ENCODE measurements at regions not wholly inside any gene's neighbourhood (a gene's known extent, or its start where the extent isn't known, plus 50 kb on each side); places are given as distances from the start of the nearest gene placed in this dataset.

DNA sequence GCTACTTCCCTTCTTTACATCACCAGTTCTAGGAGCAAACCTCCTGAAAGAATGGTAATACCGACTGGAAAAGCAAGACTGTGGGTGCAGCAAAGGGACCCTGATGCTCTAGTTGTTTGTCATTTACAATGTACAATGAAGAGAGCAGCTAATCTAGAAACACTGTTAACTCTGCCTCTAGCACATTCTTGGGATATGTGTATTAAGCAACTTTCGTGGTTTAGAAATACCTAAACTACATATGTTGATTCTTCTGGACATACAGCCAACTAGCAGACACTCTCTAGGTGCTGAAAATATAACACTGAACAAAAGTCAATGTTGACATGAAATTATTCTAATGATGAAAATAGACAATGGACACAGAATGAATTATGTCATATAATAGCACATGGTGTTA, 440.3 kb upstream of the MC4R start:
- DNase-seq, result no peak

- peak; percentile 12 for DNase-seq
These were observed 453.8 kb upstream of the MC4R start for GRCh38 chr18:60826346-60826745.

- no peak for DNase-seq
These were observed 459.4 kb upstream of the MC4R start for GRCh38 chr18:60831971-60832370.

DNA sequence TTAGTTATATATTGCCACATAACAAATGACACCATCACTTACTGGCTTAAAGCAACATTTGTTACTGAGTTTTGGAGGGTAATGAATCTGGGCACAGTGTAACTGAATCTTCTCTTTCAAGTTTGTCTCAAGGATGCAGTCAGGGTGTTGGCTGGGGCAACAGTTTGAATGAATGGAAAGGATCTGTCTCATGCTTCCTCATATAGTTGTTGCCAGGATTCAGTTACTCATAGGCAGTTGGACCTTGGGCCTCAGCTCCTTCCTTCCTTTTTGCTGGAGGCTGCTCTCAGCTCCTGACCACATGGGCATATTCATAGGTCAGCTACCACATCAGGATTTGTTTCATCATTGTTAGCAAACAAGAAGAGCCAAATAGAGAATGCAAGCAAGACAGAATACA, 466.1 kb upstream of the MC4R start:
- DNase-seq, result no peak

DNA sequence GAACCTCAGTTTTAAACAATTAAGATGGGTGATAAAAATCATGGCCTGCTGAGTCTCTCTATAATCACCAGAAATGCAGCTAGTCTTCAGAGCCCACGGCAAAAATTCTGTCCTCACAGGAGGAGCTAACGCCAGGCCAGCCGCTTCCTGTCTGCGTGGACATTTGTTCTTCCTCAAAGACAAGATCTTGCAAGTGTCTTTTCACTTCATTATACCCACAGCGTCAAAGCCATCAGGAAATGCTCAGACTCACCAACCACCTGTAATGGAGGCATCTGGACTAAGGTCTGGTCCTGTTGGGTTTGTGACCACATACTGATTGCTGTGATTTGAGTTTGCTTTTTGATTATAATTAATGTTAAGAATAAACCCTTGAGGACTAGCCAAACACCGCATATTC, 473.8 kb upstream of the MC4R start:
- DNase-seq, result no peak

DNA sequence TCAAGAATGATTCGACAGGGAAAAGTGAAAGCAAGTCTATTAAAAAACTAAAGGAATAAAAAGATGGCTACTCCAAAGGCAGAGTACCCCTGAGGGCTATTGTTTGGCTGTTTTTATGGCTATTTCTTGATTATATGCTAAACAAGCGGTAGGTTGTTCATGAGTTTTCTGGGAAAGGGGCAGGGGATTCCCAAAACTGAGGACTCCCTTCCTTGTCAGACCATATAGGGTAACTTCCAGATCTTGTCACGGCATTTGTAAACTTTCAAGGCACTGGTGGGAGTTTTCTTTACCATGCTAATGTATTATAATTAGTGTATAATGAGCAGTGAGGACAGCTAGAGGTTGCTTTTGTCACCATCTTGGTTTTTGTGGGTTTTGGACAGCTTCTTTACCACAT, 474.9 kb upstream of the MC4R start:
- peak; percentile 49 for DNase-seq

DNA sequence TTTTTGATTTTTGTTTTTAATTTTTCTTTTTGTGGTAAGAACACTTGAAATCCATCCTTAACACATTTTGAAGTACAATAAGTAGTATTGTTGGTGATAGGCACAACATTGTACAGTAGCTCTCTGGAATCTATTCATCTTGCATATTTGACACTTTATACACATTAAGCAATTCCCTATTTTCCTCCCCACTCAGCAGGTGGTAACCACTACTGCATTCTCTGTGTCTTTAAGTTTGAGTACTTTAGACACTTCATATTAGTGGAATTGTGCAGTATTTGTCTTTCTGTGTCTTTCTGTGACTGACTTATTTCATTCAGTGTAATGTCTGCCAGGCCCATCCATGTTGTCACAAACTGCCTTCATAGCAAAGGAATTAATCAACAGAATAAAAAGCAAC, 471.7 kb upstream of the CDH20 start:
- no peak for DNase-seq

- DNase-seq, result no peak
These were observed 470.2 kb upstream of the CDH20 start for GRCh38 chr18:60862988-60863387.

DNA sequence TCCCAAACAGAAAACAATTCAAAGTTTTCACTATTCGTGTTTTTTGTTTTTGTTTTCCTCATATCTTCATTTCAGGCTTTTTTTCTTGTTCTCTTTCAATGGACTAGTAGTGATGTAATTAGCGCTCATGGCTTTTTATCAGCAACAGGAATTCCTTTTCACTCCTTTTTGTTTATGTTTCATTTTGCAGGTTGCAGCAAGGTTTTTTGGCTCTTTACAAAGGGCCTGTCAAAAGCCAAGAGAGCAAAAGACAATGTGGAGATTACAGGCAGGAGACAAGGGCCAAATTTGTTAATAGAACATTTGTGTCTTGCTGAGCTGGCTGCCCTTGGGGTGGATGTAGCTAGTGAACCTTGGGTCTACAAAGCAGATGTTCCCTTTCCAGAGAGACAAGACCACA, 467.4 kb upstream of the CDH20 start:
- no peak for DNase-seq

DNA sequence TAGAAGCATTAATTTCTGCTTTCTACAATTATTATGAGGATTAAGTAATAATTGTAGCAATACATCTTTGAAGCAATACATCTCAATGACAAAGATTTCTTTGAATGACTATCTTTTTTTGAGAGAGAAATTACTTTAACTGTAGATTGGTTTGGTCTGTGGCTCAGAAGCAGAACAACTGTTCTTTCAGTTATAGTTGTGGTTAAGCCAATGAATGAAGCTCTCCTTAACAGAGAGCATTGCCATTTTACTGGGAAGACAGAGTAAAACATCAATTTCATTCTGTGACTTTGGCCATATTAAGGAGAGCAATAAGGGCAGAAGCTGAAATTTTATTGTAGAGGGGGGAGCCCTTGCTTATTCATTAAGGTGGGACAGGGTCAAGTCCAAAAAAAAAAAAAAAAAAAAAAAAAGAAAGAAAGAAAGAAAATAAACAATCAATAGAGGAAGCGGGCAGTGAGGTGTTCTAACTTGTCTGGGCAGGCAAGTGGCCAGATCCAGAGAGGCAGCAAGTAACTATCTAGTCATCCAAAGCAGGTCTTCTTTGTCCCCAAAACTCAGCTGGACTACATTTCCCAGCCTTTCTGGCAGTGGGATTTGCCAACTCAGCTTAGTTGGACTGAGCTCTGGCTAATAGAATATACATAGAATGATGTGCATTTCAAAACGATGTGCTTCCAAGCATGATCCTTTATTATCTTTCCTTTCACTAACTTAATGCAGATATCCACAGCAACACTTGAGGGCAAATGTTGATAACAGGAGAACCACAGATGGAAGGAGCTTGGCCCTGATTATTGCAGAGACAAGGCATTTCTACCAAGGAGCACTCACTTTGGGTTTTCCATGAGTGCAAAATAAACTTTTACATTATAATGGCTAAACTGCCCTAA, 462.7 kb upstream of the CDH20 start:
- DNase-seq, result no peak

- no peak for DNase-seq
These were observed 460.8 kb upstream of the CDH20 start for GRCh38 chr18:60872434-60872833.

GRCh38 chr18:60873708-60874107, 459.5 kb upstream of the CDH20 start:
- DNase-seq, result no peak

DNA sequence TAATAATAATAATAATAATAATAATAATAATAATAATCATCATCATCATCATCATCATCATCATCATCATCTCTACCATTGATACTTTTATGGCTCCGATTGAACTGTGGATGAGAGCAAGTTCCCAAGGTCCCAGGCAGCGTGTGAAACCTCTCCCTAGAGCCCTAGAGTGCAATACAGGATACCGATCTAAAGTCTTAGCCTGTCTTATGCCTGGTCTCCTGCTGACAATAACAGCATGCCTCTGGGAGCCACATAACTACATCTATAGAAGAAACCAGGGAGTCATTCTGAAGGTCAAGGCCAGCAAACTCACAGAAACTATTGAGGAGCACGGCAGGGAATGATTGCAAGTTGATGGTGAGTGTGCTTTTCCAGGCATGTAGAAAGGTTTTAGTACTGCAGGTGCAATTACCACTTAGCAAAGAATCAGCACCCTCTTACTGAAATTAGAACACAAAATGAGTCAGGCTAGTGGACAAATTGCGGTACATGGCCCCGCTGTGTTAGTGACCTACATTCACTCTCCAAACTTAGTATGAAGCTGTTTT, 457.2 kb upstream of the CDH20 start:
- no peak for DNase-seq

DNA sequence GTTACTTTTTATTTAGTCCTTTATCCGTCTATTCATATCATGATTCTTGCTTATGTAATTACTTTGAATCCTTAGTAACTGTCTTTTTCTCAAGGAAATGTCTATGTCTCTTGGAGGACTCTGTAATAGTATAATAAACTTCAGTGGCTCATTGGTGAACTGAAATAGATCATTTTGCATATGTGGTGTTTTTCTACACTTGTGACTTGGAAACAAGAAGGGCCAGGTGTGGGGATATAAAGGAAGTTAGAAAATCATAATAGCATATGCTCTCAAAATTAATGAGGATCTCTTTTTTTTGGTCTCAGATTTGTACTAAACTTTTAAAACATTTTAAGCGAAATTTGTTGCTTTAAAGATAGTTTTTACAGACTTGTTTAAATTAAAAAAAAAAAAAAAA, 453.0 kb upstream of the CDH20 start:
- no peak for DNase-seq

DNA sequence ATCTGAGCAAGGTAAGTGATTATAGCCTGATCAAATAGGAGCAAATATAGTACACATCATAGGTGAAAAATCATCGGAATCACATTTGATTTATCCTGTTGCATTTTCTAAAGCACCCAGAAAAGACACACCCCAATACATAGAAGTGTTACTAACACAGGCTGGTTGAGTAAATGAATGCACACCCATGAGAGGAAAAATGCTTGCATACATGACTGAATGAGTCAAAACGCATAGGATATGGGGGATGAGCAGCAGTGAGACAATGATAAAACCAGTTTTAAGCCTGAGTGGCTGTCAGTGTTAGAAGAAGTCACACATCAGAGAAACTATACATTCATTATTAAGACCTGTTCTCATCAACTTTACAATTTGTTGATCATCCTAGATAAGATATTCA, 449.6 kb upstream of the CDH20 start:
- DNase-seq, result no peak

- DNase-seq, result no peak
These were observed 445.1 kb upstream of the CDH20 start for GRCh38 chr18:60888071-60888624.

DNA sequence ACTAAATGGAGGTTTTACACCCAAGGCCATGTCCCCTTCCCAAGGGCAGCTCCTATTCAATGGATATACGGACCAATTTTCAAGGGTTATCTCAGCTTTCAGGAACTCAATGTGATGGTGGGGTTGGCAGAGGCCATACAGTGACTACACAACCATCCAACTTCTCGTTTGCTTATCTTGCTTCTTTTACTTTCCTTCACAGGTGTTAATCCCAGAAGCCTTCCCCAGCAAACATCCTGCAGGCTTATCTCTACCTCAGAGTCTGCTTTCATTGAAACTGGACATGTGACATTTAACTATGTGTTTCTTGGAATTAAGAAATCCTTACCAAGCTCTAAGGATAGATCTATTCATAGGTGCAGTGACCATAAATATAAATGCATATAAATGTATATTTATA, 443.8 kb upstream of the CDH20 start:
- DNase-seq, result no peak

- no peak for DNase-seq
These were observed 441.3 kb upstream of the CDH20 start for GRCh38 chr18:60891936-60892335.

- DNase-seq, result no peak
These were observed 440.8 kb upstream of the CDH20 start for GRCh38 chr18:60892441-60892840.

DNA sequence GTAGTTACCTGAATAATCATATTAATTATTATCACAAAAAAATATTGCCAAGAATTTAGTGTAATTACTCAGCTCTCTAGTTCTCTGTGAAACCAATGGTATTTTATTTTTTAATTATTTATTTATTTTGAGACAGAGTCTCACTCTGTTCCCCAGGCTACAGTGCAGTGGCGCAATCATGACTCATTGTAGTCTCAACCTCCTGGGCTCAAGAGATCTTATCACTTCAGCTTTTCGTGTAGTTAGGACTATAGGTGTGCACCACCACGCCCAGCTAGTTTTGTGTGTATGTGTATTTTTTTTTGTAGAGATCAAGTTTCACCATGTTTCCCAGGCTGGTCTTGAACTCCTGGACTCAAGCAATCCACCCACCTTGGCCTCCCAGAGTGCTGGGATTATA, 440.4 kb upstream of the CDH20 start:
- peak; percentile 47 for DNase-seq

GRCh38 chr18:60893355-60894097, 439.7 kb upstream of the CDH20 start:
- peak; percentile 37 for DNase-seq

DNA sequence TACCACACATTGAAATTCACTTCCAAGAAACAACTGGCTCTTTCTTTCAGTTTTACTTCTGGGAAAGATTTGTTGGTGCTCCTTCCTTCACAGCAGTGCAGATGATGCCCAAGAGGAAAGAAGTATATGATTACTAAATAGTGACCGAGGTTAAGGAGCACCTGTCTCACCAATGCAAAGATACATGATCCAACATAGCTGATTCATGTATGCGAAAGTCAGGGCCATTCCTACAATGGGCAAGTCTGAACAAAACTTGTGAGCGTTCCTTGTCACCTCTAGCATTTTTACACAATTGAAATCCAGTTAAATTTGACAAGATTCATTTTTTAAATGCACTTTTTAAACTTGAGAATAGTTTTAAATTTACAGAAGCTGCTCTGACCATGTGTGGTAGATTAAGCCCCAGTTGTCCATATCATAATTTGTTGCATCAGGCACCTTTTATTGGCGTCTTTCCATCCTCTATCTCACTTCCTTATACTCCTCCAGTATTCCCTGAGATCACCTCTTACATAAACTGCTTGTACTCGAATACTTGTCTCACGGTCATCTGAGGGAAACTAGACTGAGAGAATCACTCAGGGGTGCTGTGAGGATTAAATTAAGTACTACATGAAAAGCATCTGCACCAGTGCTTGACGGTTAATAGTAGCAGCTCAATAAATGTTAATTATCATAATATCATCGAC, 438.8 kb upstream of the CDH20 start:
- DNase-seq, result peak; percentile 25

DNA sequence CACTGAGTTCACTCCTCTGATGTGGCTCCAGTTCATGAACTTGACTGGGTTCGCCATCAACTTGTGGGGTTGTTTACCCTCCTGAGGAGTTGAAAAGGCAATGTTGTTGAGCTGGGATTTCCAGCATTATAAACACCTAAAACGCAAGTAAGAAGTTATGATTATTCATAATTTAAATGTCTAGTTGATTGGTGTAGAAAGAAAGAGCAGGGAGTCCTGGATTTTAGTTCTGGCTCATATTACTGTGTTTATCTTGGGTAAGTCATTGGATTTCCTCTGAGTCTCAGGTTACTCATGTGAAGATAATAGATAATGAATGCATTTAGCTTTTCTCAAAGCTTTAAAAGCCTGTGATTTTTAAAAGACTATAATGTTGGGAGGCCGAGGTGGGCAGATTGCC, 438.0 kb upstream of the CDH20 start:
- DNase-seq, result no peak
